ENCODE measurements at regions not wholly inside any gene's neighbourhood (a gene's known extent, or its start where the extent isn't known, plus 50 kb on each side); places are given as distances from the start of the nearest gene placed in this dataset.

DNA sequence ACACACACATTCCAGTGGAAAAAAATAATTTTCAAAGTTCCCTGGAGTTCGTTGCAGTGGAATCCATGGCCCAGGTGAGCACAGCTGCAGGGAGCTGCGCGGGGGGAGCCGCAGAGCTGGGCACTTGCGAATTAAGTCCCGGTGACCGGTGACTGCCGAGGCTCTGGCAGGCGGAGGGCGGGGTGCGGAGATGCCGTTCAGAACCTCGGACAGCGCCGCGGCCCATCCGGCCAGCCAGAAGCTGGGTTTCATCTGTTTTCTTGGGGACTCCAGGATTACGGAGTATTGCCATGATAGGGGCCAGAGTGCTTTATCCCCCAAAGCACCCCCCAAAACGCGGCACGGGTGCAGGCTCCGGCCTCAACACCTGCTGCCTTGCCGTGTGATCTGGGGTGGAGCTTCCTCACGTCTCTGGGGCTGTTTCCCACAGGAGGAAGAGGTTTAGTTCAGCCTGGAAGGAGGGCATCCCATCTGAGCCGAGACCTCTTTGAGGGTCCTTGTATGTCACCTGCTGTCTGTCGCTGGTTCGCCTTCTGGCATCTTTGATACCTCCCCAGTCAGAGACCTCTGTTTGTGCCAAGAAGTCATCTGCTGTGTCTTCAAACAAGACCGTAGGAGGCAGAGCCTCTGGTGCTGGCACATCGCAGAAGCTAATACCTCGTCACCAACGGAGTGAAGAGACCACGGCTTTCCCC, 99.4 kb downstream of the YTHDF1 start:
- no peak for DNase-seq (ENCODE audit: low read depth, low spot score)

DNA sequence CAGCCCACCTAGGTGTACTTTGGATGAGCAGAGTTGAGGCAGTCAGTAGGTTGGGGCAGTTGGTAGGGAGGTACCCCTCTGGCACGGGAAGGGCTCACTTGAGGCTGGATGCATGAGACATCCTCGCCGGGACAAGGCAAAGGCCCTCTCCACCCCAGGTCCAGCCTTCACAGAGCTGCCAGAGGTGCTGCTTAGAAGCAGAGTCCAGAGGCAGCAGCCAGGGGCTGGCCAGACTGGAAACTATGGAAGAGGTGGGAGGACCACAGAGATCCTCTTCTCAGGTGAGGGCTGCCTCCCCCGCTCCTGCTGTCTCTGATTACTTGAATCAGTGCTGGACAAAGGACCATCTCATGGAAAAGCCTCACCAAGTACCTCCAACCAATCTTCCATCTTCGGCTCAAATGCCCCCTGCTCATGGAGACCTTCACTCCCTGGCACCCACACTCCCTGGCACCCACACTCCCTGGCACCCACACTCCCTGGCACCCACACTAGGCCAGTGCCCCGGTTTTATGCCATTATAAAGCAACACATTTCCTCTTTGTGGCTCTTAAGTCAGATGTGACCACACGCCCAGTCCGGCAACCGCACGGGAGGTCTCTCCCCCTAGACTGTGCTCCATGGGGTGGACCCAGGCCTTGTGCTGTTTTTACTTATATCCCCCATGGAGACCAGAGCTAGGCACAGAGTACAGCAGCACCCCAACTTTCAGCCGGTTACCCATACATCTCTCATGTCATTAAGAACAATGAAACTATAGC, 100.1 kb downstream of the YTHDF1 start:
- no peak for DNase-seq (ENCODE audit: low read depth, low spot score)

DNA sequence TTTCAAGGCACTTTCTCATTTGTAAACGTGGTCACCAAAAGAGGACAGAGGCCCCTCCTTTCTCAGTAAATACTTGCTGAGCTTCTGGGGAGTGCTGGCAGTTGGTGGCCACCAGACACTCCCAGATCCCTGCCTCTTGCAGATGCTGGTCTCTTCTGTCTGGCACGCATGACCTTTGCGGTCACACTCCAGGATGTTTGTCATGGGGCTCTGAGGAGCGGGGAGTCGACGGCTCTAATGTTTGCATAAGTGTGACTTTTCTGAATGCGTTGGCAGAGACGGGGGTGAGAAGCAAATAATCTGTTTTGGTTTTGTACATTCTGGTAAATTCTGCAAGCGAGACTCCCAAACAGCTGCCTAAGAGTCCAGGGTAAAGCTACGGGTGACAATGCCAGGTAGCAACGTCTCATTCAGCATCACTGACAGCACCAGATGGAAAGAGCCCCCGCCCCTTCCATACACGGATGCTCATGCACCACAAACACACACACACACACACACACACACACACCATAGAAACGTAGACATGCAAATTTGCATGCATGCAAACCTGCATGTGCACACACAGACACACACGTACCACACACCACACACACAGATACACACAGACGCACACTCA, 101.1 kb downstream of the YTHDF1 start:
- DNase-seq (ENCODE audit: low read depth, low spot score), result no peak

DNA sequence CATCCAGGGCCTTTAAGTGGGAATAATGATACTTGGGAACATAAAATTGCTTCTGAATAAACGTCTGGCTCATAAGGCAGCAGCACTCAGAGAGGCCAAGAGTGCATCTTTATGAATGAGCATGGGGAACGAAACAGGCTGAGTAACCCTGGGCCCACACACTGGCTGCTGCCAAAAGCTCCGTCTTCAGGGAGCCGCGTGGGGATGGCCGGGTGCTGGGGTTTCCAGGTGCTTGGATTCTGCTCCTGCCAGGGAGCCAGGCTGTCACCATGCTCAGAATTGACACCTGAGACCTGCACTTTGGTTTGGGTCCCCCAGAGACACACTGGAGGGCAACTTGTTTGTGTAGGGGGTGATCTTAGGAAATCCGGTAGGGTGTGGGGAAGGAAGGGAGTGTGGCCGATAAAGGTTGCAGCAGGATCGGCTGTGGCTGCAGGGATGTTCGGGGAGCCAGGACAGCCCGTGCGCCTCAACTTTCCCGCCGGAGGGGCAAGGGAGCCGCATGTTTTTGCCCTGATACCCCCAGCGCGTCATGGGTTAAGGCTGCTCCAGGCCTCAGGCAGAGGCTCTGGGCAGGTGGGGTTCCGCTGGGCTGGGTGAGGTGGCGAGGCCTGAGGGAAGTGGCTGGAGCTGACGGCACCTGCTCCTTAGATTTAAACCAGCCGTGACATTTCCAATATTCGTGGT, 101.8 kb downstream of the YTHDF1 start:
- DNase-seq (ENCODE audit: low read depth, low spot score), result no peak

DNA sequence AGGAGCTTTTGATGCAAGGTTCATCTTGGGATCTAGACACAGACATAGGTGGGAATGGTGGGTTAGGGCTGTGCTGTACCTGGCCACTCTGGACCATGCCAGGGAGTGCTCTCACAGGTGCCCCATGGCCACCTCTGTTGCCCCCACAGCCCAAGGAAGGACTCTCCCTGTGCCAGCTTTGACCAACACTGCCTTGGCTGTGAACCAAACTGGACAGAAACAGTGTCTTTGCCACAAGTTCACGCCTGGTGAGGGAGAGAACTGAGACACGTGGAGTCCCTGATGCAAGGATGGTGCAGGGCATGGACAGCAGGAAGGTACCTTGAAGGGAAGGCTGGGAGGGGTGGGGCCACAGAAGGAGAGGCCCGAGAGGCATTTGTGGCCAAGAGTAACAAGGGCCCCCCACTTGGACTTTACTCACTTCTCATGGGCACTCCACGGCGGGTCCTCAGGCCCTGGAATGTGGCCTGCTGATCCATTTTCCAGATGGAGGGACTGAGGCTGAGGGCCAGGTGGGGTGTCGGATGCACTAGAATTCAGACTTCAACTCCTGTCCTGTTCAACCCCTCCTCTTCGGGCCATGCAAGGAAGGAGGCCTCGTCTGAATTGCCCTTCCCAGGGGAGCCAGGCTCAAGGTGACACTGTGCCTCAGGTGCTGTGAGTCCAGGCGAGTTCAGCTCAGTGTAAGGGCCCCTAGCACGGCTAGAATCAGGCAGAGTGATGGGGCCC, 103.3 kb downstream of the YTHDF1 start:
- DNase-seq (ENCODE audit: low read depth, low spot score), result no peak

DNA sequence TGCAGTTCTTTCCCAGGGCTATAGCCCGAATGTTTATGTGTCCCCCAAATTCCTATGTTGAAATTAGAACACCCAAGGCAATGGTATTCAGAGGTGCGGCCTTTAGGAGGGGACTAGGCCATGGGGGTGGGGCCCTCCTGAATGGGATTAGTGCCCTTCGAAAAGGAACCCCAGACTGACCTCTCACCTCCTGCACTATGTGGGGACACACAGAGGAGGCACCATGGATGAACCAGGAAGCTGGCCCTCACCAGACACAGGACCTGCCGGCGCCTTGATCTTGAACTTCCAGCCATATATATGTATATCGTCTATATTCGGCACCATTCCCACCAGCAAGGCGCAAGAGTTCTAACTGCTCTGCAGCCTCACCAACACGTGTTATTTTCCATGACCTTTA, 101.5 kb upstream of the BHLHE23 start:
- DNase-seq (ENCODE audit: low read depth, low spot score), result no peak

DNA sequence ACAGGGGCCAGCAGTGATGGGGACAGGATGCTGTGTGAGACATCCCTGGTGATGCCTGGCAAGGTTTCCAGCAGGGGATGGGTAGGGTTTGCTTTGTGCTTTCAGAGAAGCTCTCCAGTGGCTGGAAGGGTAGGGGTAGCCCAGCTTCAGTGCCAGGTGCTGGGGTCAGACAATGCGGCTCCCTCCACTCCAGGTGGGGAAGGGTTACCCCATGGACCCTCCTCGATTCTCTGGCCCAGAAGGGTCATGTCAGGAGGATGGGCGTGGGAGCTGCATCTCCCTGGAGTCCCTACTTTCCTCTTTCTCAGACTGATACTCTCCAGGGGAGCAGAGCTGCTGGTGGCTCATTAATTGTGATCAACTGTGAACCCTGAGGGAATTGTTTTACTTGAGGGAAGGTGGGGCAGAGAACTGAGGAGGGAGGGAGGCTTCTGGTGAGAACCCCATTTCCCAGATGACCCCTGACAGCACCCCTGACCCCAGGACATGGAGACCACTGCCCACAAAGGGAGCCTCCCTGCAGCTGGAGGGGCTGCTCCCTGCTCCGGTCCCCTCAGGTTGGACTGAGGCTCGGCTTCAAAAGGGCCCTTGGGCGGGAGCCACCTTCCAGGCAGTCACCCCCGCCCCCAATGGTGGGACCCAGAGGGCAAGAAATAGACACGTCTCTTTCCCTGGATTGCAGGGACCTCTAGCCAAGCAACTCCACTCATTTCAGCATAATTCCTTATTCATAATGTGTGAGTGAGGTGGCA, 100.9 kb upstream of the BHLHE23 start:
- no peak for DNase-seq (ENCODE audit: low read depth, low spot score)

DNA sequence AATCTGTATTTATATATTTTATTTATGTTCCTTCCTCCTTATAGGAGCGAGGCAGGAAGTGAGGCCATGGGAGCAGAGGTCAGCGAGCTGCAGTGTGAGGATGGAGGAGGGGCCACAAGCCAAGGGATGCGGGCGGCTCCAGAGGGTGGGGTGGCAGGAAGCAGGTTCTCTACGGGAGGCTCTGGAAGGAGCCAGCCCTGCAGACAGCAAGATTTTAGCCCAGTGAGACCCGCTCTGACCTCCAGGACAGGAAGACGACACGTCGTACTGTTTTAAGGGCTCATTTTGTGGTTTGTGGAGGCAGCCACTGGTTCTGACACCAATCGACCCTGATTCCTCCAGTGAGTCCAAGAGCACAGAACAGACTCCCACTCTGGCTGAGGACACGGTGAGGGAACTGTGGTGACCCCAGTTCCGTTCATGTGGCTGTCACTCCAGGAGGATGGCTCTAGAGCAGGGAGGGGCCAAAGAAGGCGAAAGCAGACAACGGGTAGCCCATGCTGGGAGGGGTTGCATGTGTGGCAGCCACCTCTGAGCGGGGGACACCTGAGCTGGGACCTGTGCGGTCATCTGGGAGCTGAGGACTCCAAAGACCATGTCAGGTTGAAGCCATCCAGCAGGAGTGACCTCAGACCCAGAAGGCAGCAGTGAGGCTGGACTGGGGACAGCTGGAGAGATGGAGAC, 100.1 kb upstream of the BHLHE23 start:
- DNase-seq (ENCODE audit: low read depth, low spot score), result no peak

DNA sequence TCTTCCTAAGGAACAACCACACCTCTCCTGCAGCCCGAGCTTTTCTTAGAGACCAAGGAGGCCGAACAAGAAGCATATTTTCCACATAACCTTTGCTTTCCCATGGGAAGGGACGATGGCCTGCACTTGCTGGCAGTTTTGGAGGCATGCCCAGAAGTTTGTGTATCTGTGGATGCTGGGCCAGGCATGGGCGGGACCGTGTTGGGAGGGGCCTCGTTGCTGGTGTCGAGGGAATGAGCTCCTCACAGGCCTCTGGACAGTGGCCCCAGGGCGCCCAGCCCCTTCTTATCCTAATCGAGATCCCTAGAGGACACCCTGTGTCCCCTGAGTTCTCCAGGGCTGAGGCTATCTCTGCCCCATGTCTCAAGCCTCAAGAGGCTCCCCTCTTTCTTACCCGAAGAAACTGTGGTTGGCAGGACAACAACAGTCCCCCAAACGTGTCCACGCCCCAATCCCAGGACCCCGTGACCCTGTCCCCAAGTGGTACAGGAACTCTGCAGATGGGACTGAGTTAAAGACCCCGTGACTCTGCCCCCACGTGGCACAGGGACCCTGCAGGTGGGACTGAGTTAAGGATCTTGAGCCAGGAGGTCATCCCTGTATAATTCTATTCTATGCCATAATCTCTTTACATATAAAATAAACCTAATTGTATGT, 99.5 kb upstream of the BHLHE23 start:
- DNase-seq (ENCODE audit: low read depth, low spot score), result no peak

DNA sequence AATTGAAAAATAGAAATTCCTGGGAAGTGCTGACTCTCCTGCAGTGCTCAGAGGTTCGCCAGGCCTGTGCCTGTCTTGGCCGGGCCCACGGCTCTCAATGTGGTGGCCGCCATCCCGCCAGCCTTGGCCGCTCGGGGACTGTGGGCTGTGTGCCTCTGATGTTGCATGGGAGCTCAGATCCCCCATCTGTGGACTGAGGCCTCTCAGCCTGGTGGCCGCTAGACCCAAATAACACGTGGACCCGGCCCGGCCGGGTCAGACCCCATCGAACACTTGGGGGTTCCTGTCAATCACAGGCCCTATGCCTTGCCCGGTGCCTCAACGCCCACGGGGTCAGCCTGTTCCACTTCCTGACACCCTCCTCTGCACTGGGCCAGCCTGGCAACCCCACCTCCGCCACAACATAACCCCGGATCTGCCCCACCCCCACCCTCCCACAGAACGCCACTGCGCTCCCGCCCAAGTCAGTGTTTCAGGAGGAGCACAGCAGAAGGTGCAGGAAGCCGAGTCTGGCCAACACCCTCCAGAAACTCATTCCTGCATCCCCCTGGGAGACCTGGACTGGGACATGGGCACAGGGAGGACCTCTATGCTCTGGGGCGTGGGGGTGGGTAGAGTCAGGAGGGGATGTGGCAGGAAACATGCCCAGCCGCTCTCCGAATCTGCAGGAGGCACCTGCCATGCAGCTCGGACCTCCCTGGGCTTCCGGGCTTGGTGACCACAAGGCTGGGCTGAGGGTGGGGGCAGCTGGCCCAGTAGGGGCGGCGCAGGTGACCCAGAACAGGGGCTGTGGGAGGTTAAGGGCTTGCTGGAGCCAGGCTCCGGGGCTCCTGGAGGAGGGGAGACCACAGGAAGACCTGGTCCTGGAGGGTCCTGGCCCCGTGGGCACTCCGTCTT, 98.7 kb upstream of the BHLHE23 start:
- DNase-seq (ENCODE audit: low read depth, low spot score), result no peak

DNA sequence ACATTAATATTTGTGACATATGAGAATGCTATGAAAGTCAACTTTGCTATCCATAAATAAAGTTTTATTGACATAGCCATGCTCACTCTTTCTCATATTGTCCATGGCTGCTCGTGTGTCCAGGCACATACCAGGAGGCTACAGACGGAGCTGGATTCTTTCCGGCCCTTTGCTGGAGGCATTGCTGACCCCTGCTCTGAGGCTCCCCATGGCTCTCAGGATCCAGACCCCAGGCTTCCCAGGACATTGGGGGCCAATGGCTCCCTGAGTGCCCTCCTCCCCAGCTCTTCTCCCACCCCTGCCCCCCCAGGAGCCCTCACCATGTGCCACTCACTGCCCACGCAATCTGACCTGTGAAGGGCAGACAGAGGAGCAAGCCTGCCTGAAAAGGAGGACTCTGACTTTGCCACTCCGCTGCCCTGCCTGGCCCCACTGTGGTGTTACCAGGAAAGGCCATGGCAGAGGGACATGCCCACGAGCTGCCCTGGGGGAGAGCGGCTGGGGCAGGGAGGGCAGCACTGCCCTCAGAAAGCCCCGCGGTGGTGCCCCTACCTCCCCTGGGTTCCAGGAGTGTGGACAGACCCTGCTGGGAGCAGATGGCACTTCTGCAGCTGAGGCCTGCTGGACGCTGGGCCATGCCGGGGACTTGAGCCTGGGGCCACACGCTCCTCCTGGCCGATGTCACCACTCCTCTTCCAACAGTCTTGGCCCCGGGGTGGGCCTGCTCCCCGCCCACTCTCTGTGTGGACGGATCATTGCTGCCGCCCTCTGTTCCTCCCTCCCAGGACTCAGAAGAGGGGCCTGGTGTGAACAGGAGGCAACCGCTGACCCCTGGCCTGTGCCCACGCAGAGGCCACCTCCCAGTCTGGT, 97.8 kb upstream of the BHLHE23 start:
- no peak for DNase-seq (ENCODE audit: low read depth, low spot score)

DNA sequence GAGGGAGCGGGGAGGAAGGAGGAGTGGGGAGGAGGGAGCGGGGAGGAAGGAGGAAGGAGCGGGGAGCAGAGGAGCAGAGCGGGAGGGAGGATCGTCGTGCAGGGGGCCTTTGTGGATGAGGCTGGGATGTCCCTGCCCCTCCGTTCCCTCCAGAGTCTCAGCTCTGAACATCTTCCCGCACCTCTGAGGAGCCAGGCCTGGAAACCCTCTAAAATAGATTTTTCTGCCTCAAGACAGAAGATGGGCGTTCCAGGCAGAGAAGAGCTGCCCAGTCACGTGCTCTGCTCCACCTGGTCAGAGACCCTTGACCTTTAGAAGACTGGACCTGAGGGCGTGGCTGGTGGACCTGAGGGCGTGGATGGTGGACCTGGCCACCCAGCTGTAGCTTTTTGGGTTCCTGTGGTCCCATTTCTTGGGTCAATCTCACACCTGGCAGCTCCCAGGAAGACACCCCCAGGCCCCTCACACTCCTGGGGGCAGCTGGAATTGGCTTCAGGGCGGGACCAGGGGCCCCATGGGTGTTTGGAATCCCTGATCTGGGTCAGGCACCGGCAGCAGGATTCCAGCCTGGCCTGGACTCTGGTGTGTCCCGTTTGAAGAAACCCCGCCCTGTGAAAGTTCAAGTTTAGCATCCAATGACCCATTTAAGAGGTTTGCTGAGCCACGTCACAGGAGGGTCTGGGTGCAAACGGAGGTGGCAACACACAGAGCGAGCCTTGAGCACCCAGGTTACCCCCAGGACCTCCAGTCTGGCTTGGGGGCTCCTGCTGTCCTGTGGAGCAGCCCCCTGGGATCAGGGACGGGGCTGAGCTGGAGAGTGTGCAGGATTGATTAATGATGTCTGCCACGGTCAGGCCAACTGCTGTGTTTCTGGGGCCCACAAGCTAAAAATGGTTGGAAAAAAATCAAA, 96.9 kb upstream of the BHLHE23 start:
- DNase-seq (ENCODE audit: low read depth, low spot score), result no peak

DNA sequence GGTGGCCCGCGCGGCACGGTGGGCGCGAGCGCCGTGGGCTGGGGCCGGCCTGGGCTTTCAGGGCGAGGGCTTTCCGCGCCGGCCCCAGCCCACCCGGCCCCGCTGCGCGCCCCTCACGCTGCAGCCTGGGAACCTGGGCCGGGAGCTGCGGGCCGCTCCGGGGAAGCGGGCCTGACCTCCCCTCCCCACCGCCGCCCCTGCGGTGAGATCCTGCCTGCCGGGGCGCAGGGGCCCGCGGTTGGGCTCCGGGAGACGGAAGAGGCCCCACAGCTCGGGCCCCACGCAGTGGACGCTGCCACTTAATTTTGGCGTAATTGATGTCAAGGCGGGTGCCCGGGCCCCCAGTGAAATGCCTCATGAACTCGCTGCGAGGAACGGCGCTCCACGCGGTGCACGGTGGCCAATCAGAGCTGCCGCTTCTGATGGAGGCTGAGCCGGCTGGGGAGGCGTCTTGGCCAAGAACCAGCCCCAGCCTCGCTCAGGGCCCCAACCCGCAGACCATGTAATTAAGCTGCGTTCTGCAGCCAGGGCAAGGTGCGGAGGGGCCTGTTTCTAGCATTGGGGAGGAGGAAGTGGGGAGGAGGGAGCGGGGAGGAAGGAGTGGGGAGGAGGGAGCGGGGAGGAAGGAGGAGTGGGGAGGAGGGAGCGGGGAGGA, 96.1 kb upstream of the BHLHE23 start:
- peak; percentile 15 for DNase-seq (ENCODE audit: low read depth, low spot score)

DNA sequence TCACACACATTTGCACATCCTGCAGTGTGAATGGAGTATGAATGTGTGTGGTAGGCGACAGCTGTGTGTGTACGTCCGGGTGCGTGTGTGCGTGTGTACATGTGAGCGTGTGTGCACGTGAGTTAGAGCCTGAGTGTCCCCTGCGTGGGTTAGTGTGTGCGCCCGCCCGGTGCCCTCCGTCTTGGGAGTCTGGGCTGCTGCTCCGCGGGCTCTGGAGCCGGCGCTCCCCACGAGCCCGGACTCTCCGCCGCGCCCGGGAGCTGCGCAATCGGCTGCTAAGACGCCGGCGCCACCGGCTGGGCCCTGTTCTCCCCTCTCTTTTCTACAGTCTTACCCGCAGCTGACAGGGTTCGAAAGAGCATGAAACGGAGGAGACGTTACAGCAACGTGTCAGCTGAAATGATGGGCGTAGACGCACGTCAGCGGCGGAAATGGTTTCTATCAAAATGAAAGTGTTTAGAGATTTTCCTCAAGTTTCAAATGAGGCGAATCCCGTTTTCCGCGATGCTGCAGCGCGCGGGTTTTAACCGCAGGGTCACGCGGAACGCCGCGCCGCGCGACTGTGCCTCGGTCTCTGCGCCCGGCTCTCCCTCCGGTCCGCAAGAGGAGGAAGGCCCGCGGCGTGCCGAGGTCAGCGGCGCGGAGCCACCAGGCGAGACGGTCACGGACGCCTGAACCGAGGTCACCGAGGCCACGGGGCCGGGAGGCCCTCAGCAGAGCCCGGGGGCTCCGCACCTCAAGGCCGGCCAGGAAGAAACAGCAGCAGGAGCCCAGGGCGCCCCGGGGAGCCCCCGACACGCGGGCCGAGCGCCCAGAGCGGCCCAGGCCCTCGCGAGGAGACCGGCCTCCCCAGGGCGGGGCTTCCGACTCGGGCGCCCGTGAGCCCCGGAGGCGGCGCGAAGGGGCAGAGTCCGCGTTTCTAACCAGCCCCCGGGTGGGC, 95.3 kb upstream of the BHLHE23 start:
- DNase-seq (ENCODE audit: low read depth, low spot score), result peak; percentile 30
